OCI-LY1 (cell line): ENCODE measurements at regions not wholly inside any gene's neighbourhood (a gene's known extent, or its start where the extent isn't known, plus 50 kb on each side); places are given as distances from the start of the nearest gene placed in this dataset.

Source experiments
- H2AFZ ChIP-seq: fragments of 200-600 bp; sonication (generic), shearing (Covaris generic); 2 replicates; pipeline ENCODE4 v1.6.0; 2014; ENCODE audit warnings: antibody characterized with exemption, mild to moderate bottlenecking, low read length
- H3F3A ChIP-seq: fragments of 200-600 bp; sonication (generic), shearing (Covaris generic); 2 replicates; pipeline ENCODE4 v1.6.0; 2014; ENCODE audit warnings: mild to moderate bottlenecking, antibody characterized with exemption, low read length, moderate library complexity; ENCODE audit not compliant: insufficient read depth
- H3K27ac ChIP-seq: fragments of 200-600 bp; sonication (generic); 2 replicates; pipeline ENCODE4 v1.5.1; 2014; ENCODE audit warnings: low read length, mixed run types, mild to moderate bottlenecking, low read depth; ENCODE audit not compliant: poor library complexity, severe bottlenecking
- H3K27me3 ChIP-seq: fragments of 200-600 bp; sonication (generic); 2 replicates; pipeline ENCODE4 v1.6.0; 2014; ENCODE audit warnings: antibody characterized with exemption, mild to moderate bottlenecking, low read length, moderate library complexity; ENCODE audit not compliant: insufficient read depth
- H3K36me3 ChIP-seq: fragments of 200-600 bp; sonication (generic); 2 replicates; pipeline ENCODE4 v1.6.1; 2014; ENCODE audit warnings: mild to moderate bottlenecking, antibody characterized with exemption, low read length, moderate library complexity, mixed read lengths; ENCODE audit not compliant: insufficient read depth
- H3K4me1 ChIP-seq: fragments of 200-600 bp; sonication (generic); 2 replicates; pipeline ENCODE4 v1.5.1; 2014; ENCODE audit warnings: mild to moderate bottlenecking, low read length, moderate library complexity; ENCODE audit not compliant: insufficient read depth, severe bottlenecking
- H3K4me2 ChIP-seq: fragments of 200-600 bp; sonication (generic), shearing (Covaris generic); 2 replicates; pipeline ENCODE4 v1.6.1; 2014; ENCODE audit warnings: low read length
- H3K4me3 ChIP-seq: fragments of 200-600 bp; sonication (generic); 2 replicates; pipeline ENCODE4 v1.5.1; 2014; ENCODE audit warnings: low read length, low read depth, mild to moderate bottlenecking, mixed read lengths; ENCODE audit not compliant: poor library complexity, severe bottlenecking
- H3K79me2 ChIP-seq: fragments of 200-600 bp; shearing (Covaris generic); 2 replicates; pipeline ENCODE4 v1.6.1; 2016; ENCODE audit warnings: mixed run types, low read length, mixed read lengths; ENCODE audit not compliant: insufficient read depth
- H3K9ac ChIP-seq: fragments of 200-600 bp; sonication (generic), shearing (Covaris generic); 2 replicates; pipeline ENCODE4 v1.6.1; 2014; ENCODE audit warnings: mild to moderate bottlenecking, low read length, mixed read lengths
- H3K9me2 ChIP-seq: fragments of 200-600 bp; sonication (generic), shearing (Covaris generic); 2 replicates; pipeline ENCODE4 v1.6.1; 2014; ENCODE audit warnings: low read depth, mild to moderate bottlenecking, low read length, mixed read lengths
- H3K9me3 ChIP-seq: fragments of 200-600 bp; shearing (Covaris generic); 2 replicates; pipeline ENCODE4 v1.6.1; 2014; ENCODE audit warnings: low read length, mixed read lengths
- H4K20me1 ChIP-seq: fragments of 200-600 bp; sonication (generic), shearing (Covaris generic); 2 replicates; pipeline ENCODE4 v1.6.0; 2016; ENCODE audit warnings: mild to moderate bottlenecking, low read length; ENCODE audit not compliant: insufficient read depth
- EZH2 ChIP-seq: fragments of 200-600 bp; sonication (generic), shearing (Covaris generic); IDR thresholded peaks from 2 replicates; pipeline ENCODE4 v1.8.0; 2017; ENCODE audit warnings: borderline replicate concordance, mixed run types, mild to moderate bottlenecking, antibody characterized with exemption, low read length, moderate library complexity, mixed read lengths
- TF ChIP-seq, protein P1 (sequence below): fragments of 200-600 bp; sonication (generic), shearing (Covaris generic); IDR thresholded peaks from 2 replicates; pipeline ENCODE4 v1.5.1; 2017; ENCODE audit warnings: mild to moderate bottlenecking, antibody characterized with exemption, low read length, moderate library complexity, mixed read lengths

DNA sequence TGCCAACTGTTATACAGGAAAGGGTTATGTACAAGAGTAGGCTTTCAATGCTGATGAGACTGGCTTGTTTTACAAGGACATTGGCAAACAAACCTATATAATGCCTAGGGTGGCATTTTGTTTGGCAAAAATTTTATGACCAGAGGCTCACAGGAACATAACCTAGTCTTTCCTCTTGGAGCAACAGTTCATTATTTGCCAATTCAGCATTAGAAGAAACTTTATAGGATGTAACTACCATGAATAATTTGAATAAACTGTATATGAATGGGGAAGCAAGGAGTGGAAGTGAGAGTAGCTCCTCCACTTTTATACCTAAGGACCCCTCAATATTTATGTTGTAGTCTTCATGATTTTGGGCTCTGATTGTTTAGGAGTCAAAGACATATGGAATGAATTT, 103.9 kb upstream of the WAC start:
- no peaks in the 10 kb centered on the region for H3K4me1 ChIP-seq
- H3F3A ChIP-seq = no peaks in the 10 kb centered on the region
- H3K27me3 ChIP-seq = no peaks in the 10 kb centered on the region
- H3K27ac ChIP-seq = no peak overlapping the region
- no peaks in the 10 kb centered on the region for H3K36me3 ChIP-seq
- no peak overlapping the region for H3K4me3 ChIP-seq
- no peaks in the 10 kb centered on the region for H4K20me1 ChIP-seq
- H3K79me2 ChIP-seq = no peaks in the 10 kb centered on the region
- no peak for TF ChIP-seq EZH2
- TF ChIP-seq, protein P1, sequence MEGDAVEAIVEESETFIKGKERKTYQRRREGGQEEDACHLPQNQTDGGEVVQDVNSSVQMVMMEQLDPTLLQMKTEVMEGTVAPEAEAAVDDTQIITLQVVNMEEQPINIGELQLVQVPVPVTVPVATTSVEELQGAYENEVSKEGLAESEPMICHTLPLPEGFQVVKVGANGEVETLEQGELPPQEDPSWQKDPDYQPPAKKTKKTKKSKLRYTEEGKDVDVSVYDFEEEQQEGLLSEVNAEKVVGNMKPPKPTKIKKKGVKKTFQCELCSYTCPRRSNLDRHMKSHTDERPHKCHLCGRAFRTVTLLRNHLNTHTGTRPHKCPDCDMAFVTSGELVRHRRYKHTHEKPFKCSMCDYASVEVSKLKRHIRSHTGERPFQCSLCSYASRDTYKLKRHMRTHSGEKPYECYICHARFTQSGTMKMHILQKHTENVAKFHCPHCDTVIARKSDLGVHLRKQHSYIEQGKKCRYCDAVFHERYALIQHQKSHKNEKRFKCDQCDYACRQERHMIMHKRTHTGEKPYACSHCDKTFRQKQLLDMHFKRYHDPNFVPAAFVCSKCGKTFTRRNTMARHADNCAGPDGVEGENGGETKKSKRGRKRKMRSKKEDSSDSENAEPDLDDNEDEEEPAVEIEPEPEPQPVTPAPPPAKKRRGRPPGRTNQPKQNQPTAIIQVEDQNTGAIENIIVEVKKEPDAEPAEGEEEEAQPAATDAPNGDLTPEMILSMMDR = no peak
- no peak overlapping the region for H3K4me2 ChIP-seq
- H3K9me2 ChIP-seq = no peaks in the 10 kb centered on the region
- no peaks in the 10 kb centered on the region for H3K9me3 ChIP-seq
- no peak overlapping the region for H2AFZ ChIP-seq
- H3K9ac ChIP-seq = no peak overlapping the region

DNA sequence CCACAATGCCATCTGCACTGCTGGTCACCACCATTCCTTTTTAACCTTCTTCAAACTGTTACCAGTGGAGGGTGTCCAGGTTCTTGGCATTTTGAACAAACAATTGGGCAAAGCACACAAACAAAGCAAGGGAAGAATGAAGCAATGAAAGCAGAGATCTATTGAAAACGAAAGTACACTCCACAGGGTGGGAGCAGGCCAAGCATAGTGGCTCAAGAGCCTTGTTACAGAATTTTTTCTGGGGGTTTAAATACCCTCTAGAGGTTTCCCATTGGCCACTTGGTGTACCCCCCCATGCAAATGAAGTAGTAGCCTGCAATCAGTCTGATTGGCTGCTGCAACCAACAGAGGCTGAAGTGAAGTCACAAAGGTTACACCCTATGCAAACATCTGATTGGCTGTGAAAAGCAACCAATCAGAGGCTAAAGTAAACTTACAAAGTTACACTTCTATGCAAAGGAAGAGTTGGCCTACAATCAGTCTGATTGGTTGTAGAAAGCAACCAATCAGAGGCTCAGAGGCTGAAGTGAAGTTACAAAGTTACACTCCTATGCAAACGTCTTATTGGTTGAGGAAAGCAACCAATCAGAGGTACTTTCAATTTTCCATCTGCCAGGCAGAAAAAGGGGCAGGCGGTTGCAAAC, 103.2 kb upstream of the WAC start:
- H4K20me1 ChIP-seq = no peaks in the 10 kb centered on the region
- H3K4me1 ChIP-seq = no peaks in the 10 kb centered on the region
- H3K9me3 ChIP-seq = no peaks in the 10 kb centered on the region
- no peak overlapping the region for H3K27ac ChIP-seq
- no peaks in the 10 kb centered on the region for H3K27me3 ChIP-seq
- no peak overlapping the region for H2AFZ ChIP-seq
- TF ChIP-seq, protein P1 = no peak
- TF ChIP-seq EZH2 = no peak
- no peaks in the 10 kb centered on the region for H3F3A ChIP-seq
- no peaks in the 10 kb centered on the region for H3K79me2 ChIP-seq
- no peak overlapping the region for H3K4me3 ChIP-seq
- H3K4me2 ChIP-seq = no peak overlapping the region
- no peaks in the 10 kb centered on the region for H3K9me2 ChIP-seq
- H3K9ac ChIP-seq = no peak overlapping the region
- H3K36me3 ChIP-seq = no peaks in the 10 kb centered on the region

DNA sequence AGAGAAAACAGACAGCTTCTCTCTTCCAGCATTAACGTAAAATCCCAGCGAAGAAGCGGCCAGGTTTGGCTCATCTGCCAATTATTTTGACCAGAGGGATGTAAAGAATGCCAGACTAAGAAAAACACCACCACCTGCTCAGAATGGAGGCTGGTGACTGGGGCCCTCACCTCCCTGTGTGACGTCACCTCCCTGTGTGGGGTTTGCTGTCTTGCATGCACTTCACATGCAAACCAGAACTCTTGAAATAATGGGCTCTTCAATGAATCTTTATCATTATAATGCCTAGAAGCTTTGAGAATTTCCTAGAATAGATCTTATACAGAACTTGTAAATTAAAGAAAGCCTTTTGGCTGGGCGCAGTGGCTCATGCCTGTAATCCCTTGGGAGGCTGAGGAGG, 101.8 kb upstream of the WAC start:
- no peaks in the 10 kb centered on the region for H3K9me2 ChIP-seq
- no peaks in the 10 kb centered on the region for H3K27me3 ChIP-seq
- no peak overlapping the region for H3K4me2 ChIP-seq
- H3K4me3 ChIP-seq = no peak overlapping the region
- H3K79me2 ChIP-seq = no peaks in the 10 kb centered on the region
- TF ChIP-seq, protein P1 = no peak
- no peak for TF ChIP-seq EZH2
- no peaks in the 10 kb centered on the region for H3K36me3 ChIP-seq
- no peak overlapping the region for H2AFZ ChIP-seq
- no peaks in the 10 kb centered on the region for H4K20me1 ChIP-seq
- no peaks in the 10 kb centered on the region for H3K4me1 ChIP-seq
- no peak overlapping the region for H3K27ac ChIP-seq
- H3F3A ChIP-seq = no peaks in the 10 kb centered on the region
- H3K9me3 ChIP-seq = no peaks in the 10 kb centered on the region
- no peak overlapping the region for H3K9ac ChIP-seq
